Right lobe of liver (tissue), 4 donors: ENCODE measurements at regions not wholly inside any gene's neighbourhood (a gene's known extent, or its start where the extent isn't known, plus 50 kb on each side); places are given as distances from the start of the nearest gene placed in this dataset.

Source experiments
- CTCF ChIP-seq, 4 donors: fragments of 200-600 bp in 3 of 4; fragments of 450-650 bp in 1 of 4; IDR thresholded peaks; one replicate each; pipeline versions ENCODE4 v1.5.1 to v1.8.0; 2016 to 2022; ENCODE audit warnings: antibody characterized with exemption in 4 of 4, mild to moderate bottlenecking in 2 of 4
- POLR2A ChIP-seq: fragments of 450-650 bp; IDR thresholded peaks from one replicate; pipeline ENCODE4 v1.6.1; 2017; ENCODE audit warnings: antibody characterized with exemption, mild to moderate bottlenecking
- donor health status: DM: no; HTN: no; CAD: no.
- donor health status: DM: no; HTN: no; CAD: no.
- donor health status: DM: no; HTN: yes; CAD: no.

GRCh38 chr6:112863753-112864152 is 516.6 kb downstream of the RFPL4B start:
- TF ChIP-seq CTCF (IDR thresholded peaks at IDR 0.05) (no peak), POLR2A (no peak)
